ENCODE measurements at regions not wholly inside any gene's neighbourhood (a gene's known extent, or its start where the extent isn't known, plus 50 kb on each side); places are given as distances from the start of the nearest gene placed in this dataset.

DNA sequence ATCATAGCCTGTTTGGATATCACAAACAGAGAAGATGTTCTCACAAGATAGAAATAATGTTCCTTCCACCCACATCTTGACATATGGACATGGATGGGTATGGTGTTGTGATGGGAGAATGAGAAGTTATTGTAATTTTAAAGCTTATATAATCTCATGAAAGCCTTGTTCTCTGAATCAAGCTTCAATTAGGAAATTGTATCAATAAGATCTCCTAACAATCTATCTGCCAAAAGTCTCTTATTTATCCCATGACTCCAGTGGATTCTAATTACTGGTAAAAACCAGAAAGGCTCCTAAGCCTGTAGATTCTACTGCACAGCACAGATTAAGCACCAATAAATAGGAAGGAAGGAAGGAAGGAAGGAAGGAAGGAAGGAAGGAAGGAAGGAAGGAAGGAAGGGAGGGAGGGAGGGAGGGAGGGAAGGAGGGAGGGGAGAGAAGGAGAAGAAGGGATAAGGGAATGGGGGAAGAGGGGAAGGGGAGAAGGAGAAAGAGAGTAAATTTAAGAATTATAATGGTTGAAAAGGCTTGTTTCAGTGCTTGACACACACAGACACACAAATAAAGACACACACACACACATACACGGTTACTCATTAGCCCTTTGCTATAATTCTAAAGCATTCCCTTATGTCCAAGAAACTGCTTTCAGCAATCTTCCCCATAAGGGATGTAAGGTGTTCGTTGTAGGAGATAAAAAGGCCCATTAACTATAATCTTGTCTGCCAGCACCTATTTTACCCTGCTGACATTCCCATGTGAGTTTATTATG is 258.0 kb upstream of the API5 start:
- TF ChIP-seq, protein P1, sequence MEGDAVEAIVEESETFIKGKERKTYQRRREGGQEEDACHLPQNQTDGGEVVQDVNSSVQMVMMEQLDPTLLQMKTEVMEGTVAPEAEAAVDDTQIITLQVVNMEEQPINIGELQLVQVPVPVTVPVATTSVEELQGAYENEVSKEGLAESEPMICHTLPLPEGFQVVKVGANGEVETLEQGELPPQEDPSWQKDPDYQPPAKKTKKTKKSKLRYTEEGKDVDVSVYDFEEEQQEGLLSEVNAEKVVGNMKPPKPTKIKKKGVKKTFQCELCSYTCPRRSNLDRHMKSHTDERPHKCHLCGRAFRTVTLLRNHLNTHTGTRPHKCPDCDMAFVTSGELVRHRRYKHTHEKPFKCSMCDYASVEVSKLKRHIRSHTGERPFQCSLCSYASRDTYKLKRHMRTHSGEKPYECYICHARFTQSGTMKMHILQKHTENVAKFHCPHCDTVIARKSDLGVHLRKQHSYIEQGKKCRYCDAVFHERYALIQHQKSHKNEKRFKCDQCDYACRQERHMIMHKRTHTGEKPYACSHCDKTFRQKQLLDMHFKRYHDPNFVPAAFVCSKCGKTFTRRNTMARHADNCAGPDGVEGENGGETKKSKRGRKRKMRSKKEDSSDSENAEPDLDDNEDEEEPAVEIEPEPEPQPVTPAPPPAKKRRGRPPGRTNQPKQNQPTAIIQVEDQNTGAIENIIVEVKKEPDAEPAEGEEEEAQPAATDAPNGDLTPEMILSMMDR (conservative IDR thresholded peaks at IDR 0.05; ENCODE audit: low read length): no peak
- TF ChIP-seq EZH2phosphoT487 (IDR thresholded peaks at IDR 0.05; ENCODE audit: borderline replicate concordance, low read depth, low read length): no peak

Data from OCI-LY7 (cell line).